Suppressor macrophage treated with lipopolysaccharide for 1 hour (primary cell): ENCODE measurements at regions not wholly inside any gene's neighbourhood (a gene's known extent, or its start where the extent isn't known, plus 50 kb on each side); places are given as distances from the start of the nearest gene placed in this dataset.

Source experiments
- DNase-seq, 3 donors: peaks; one replicate each; pipeline ENCODE4 v3.0.0-alpha.2; 2020 to 2022

DNA sequence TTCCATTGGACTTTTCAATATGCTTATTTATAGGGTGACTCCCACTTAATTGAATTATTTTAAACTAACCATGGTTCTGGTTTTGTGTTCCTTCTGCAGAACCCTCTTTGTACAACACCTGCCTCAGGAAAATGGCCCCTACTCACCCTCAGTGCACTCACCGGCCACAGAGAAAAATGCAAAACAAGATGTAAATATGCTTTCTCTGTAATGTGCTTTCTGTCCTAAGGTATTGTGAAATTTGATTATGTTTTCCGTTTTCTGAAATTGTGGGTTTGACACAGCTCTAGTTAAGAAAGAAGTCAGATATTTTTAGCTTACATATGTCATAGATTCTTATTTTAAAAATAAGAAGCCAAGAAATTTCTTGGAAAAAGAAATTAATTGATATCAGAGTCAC is 357.7 kb upstream of the SMIM21 start:
- no peak for DNase-seq

- DNase-seq = no peak
Observed at GRCh38 chr18:75784390-75784789, 356.9 kb upstream of the SMIM21 start.

GRCh38 chr18:75783566-75784281 is 356.2 kb upstream of the SMIM21 start:
- no peak for DNase-seq

GRCh38 chr18:75782826-75783225 is 355.3 kb upstream of the SMIM21 start:
- DNase-seq = no peak

DNA sequence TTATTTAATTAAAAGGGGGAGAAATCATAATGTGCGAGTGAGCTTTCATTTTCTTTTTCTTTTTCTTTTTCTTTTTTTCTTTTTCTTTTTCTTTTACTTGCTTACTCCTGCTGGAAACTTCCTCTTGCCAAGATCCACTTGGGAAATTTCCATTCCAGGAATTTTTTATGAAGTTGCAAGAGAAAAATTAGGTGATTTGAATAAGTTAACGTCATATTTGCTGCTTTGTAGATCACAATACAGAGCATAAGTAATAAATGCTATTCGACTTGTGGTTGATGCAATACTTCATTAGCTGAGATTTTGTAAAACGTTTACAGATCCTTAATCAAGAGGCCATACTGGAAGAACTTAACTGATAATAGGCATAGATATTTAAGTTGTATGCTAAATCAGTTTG is 354.7 kb upstream of the SMIM21 start:
- DNase-seq = no peak

DNA sequence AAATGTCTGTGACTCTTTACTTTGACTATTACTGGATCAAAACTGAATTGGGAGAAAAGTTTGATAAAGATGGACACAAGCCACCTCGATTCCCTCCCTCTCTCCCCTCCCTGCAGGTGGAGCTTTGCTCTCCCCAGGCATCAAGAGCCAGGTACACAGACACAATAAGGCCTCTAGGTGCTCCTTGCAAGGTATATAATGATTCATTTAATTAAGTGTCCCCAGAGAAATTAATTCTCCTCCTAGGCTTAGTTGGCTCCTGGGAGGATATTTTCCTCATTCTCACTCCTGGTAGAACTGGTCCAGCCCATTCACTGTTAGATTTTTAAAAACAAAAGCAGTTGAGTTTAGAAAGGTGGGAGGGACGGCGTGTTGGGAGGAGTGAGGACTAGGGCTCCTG is 352.4 kb upstream of the SMIM21 start:
- no peak for DNase-seq

DNA sequence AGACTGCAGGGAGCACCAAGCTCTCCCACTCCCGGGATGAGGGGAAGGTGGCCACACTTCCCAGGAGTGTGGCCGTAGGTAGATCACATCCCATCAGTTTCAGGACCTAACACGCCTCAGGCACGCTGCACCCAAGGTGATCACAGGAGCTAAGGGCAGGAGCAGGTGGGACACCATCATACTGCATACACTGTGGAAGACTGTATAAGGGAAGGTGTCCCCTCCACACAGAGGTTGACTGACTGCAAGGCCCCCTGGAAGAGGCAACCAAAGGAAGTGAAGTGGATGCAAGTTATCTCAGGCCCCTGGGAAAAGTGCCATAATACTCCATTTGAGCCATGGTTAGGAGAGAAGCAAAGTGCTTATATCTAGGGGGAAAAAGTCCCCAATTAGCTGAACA is 351.9 kb upstream of the SMIM21 start:
- no peak for DNase-seq

- DNase-seq = no peak
Observed at GRCh38 chr18:75777630-75778029, 350.1 kb upstream of the SMIM21 start.

DNA sequence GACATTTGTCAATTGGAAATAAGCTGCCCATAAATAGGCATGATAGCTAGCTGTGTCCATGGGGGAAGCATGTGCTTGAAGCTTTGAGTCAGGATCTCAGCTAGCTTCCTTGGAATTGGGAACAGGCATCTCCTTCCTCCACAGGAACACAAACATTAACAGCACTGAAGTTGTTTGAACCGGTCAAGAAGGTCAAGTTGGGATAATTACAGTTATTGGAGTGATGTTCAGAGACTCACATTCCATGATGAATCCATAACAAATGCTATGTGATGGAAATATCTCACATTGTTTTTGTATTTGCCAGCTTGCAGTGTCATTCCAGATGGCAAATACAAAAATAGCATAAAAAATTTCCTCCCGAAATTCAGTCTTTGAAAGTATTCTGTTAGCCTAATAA is 347.6 kb upstream of the SMIM21 start:
- DNase-seq = no peak

DNA sequence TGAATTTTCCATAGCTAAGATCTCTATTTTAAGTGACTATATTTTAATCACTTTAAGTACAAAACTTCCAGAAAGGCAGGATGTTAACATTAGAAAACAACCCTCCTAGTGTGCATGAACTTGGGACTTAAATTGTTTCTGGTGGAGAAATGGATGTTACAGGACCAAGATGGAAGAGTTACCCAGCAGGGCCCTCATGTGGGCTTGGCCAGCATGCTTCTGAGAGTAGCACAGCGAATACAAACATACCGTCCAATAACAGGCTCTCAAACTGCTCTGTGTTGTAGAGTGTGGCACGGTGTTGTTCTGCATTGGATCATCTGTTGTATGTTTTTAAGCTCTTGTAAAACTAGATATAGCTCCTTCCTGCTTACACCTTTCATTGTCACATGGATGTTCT is 346.1 kb upstream of the SMIM21 start:
- no peak for DNase-seq

GRCh38 chr18:75762758-75763157 is 335.3 kb upstream of the SMIM21 start:
- no peak for DNase-seq

- no peak for DNase-seq
Observed at GRCh38 chr18:75760208-75760607, 332.7 kb upstream of the SMIM21 start.

DNA sequence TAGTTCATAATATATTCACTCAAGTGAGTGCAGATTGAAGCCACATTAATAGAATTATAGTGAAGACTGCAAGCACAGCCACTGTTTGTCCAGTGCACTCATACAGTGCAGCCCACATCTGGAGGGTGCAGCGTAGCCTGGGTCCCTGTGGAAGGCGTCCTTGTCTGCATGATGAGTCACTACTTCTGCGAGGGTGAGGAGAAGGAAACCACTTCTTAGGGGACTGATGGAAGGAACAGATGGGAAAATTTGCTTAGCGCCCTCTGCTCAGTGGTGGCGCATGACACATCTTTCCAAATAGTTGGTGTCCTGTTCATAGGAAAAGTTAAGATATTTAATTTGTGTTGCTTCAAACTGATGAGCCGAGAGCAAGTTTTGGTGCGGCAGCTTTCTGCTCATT is 330.4 kb upstream of the SMIM21 start:
- no peak for DNase-seq

- DNase-seq = no peak
Observed at GRCh38 chr18:75754433-75754832, 326.9 kb upstream of the SMIM21 start.

DNA sequence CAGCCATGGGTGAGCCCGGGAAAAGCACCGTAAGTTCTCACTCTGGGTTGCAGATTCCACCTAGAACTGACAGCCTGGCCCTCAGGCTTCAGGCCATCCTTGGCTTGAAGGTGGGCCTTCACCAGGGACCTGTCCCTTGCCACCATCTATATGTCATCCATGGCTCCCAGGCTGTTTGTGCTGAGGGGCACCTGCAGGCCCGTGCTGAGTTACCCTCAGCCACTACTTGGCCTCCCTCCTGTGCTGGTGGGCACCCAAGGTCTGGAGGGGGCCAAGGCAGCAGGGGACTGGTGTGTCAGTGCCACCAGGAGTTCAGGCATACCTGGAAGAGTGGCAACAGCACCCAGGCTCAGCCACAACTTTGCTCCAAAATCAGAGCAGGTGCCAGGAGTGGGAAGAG is 326.2 kb upstream of the SMIM21 start:
- DNase-seq = no peak

- no peak for DNase-seq
Observed at GRCh38 chr18:75752740-75753263, 325.3 kb upstream of the SMIM21 start.

GRCh38 chr18:75745147-75745546 is 317.6 kb upstream of the SMIM21 start:
- DNase-seq = no peak

GRCh38 chr18:75742516-75742915 is 315.0 kb upstream of the SMIM21 start:
- no peak for DNase-seq

DNA sequence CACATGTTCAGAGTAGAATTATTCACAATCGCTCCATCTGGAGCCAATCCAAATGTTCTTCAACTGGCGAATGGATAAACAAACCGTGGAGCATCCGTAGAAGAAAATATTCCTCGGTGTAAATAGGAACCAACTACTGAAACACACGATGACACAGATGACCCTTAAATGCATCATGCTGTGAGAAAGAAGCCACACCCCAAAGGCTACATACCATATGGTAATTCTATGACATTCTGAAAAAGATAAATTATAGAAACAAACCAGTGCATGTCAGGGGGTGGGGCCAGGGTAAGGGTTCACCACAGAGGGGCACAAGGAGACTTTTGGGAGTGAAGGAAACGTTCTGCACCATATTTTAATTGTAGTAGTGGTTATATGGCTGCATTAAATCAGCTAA is 312.2 kb upstream of the SMIM21 start:
- DNase-seq = no peak

GRCh38 chr18:75735291-75735690 is 307.8 kb upstream of the SMIM21 start:
- no peak for DNase-seq

DNA sequence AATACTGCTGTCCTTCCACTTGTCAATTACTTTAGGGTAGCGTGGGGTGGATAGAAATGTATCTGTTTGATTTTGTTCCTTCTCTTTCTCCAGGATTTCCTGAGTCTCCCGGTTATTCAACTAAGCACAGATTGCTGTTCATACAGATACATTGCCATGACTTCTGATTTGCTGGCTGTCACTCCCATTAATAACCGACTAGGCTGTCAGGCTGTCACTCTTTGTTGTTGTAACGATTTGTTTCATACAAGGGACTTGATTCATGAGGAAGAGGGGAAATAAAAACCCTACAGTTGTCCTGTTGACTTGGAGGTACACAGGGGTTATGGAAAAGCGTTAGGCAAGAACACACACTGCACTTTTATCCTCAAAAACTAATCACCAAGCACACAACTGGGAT is 302.7 kb upstream of the SMIM21 start:
- no peak for DNase-seq

- no peak for DNase-seq
Observed at GRCh38 chr18:75728621-75729020, 301.1 kb upstream of the SMIM21 start.

GRCh38 chr18:75727456-75727855 is 300.0 kb upstream of the SMIM21 start:
- DNase-seq = peak; percentile 25 to 55 (median 37)

- DNase-seq = no peak
Observed at GRCh38 chr18:75723521-75724340, 296.2 kb upstream of the SMIM21 start.
